ENCODE measurements at regions not wholly inside any gene's neighbourhood (a gene's known extent, or its start where the extent isn't known, plus 50 kb on each side); places are given as distances from the start of the nearest gene placed in this dataset.

GRCh38 chr20:59448851-59449444 lies 148.5 kb downstream of the EDN3 start:
- Mint-ChIP-seq H3K9me3 (no peaks in the 10 kb centered on the region), H3K27ac (no peak overlapping the region), H3K4me1 (peaks cover 6% of the 10 kb centered on the region), H3K4me3 (no peak overlapping the region), H3K27me3 (ENCODE audit: low read depth) (peaks cover 72% of the 10 kb centered on the region), H3K36me3 (no peaks in the 10 kb centered on the region)
- DNase-seq (ENCODE audit: low spot score in 2 of 2, unreplicated experiment in 2 of 2), result no peak
- TF ChIP-seq, protein P1, sequence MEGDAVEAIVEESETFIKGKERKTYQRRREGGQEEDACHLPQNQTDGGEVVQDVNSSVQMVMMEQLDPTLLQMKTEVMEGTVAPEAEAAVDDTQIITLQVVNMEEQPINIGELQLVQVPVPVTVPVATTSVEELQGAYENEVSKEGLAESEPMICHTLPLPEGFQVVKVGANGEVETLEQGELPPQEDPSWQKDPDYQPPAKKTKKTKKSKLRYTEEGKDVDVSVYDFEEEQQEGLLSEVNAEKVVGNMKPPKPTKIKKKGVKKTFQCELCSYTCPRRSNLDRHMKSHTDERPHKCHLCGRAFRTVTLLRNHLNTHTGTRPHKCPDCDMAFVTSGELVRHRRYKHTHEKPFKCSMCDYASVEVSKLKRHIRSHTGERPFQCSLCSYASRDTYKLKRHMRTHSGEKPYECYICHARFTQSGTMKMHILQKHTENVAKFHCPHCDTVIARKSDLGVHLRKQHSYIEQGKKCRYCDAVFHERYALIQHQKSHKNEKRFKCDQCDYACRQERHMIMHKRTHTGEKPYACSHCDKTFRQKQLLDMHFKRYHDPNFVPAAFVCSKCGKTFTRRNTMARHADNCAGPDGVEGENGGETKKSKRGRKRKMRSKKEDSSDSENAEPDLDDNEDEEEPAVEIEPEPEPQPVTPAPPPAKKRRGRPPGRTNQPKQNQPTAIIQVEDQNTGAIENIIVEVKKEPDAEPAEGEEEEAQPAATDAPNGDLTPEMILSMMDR (IDR thresholded peaks at IDR 0.05; ENCODE audit: unreplicated experiment), result no peak

DNA sequence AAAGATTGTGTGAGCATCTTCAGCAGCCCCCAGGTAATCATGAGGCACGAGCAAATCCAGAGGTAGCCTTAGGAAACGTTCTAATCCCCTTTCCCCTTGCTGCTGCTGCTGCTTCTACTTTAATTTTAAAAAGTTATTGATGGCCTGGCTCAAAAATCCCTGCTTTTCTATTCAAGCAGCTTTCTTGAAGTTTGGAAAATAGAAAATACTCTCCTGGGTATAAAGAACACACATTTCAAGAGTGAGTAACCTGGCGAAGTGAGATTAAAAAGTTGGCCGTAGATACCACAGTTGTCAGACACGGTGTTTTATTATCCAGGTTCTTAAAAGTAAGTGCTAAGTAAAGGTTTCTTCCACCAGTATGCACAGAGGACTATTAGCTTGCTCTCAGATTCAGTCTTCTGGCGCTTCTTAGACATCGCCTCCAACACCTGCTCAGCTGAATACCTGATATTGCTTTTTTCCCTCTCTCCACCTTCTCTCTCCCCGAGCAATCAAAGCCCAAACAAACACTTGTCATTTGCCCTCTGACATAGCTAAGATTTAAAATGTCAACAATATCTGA lies 150.7 kb downstream of the EDN3 start:
- DNase-seq (ENCODE audit: low spot score in 2 of 2, unreplicated experiment in 2 of 2), result no peak
- TF ChIP-seq, protein P1 (IDR thresholded peaks at IDR 0.05; ENCODE audit: unreplicated experiment), result no peak
- Mint-ChIP-seq H3K27ac (no peak overlapping the region), H3K36me3 (no peaks in the 10 kb centered on the region), H3K9me3 (no peaks in the 10 kb centered on the region), H3K4me1 (peaks cover 12% of the 10 kb centered on the region), H3K4me3 (no peak overlapping the region), H3K27me3 (ENCODE audit: low read depth) (peaks cover 51% of the 10 kb centered on the region)

DNA sequence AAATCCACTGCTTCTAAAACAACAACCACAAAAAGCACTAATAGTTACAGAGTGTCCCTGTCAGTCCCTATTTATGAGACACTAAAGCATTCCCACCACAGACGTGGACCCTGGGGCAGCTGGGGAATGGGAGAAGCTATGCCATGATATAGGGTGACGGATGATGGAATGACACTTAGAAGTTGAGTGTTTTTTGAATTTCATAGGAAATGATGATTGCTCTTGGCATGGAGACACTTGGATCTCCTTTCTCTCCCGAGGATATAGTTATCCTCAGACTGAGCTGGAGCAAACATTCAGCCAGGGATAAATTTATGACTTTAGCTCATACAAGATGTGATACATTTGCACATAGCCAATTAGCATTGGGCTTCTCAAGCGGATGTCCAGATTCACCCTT lies 151.2 kb downstream of the EDN3 start:
- H3K4me3 Mint-ChIP-seq, result no peak overlapping the region
- peaks cover 12% of the 10 kb centered on the region for H3K4me1 Mint-ChIP-seq
- H3K36me3 Mint-ChIP-seq, result no peaks in the 10 kb centered on the region
- H3K9me3 Mint-ChIP-seq, result no peaks in the 10 kb centered on the region
- TF ChIP-seq, protein P1 (IDR thresholded peaks at IDR 0.05; ENCODE audit: unreplicated experiment), result no peak
- H3K27me3 Mint-ChIP-seq (ENCODE audit: low read depth), result peaks cover 47% of the 10 kb centered on the region
- no peak overlapping the region for H3K27ac Mint-ChIP-seq
- DNase-seq (ENCODE audit: low spot score in 2 of 2, unreplicated experiment in 2 of 2), result no peak

DNA sequence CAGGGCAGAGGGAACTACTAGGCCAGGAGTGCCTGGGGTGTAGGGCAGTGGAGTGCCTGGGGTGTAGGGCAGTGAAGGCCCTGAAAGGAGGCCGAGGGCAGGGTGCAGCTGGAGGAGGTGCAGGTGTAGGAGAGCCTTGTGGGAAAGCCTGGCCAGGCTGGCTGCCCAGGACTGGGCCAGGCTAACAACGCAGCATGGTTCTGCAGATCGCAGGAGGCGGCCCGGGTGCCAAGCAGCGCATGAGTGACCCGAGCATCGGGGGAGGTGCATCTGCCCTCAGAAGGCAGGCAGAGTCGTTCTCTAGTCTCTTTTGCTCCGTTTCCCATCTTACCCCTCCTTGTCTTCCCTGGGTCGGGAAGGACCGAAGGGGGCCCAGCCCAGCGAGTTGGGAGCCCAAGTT lies 151.5 kb upstream of the PHACTR3 start:
- Mint-ChIP-seq H3K9me3 (no peaks in the 10 kb centered on the region), H3K4me1 (peaks cover 12% of the 10 kb centered on the region), H3K4me3 (no peak overlapping the region), H3K27me3 (ENCODE audit: low read depth) (peaks cover 48% of the 10 kb centered on the region), H3K36me3 (no peaks in the 10 kb centered on the region), H3K27ac (no peak overlapping the region)
- TF ChIP-seq, protein P1 (IDR thresholded peaks at IDR 0.05; ENCODE audit: unreplicated experiment), result no peak
- no peak for DNase-seq (ENCODE audit: low spot score in 2 of 2, unreplicated experiment in 2 of 2)

GRCh38 chr20:59453759-59454560 lies 150.4 kb upstream of the PHACTR3 start:
- H3K27ac Mint-ChIP-seq, result no peak overlapping the region
- DNase-seq (ENCODE audit: low spot score in 2 of 2, unreplicated experiment in 2 of 2), result no peak
- H3K36me3 Mint-ChIP-seq, result no peaks in the 10 kb centered on the region
- peaks cover 44% of the 10 kb centered on the region for H3K27me3 Mint-ChIP-seq (ENCODE audit: low read depth)
- no peaks in the 10 kb centered on the region for H3K9me3 Mint-ChIP-seq
- TF ChIP-seq, protein P1 (IDR thresholded peaks at IDR 0.05; ENCODE audit: unreplicated experiment), result no peak
- H3K4me3 Mint-ChIP-seq, result no peak overlapping the region
- H3K4me1 Mint-ChIP-seq, result peaks cover 12% of the 10 kb centered on the region

Measured in mesothelial cell of epicardium (in vitro differentiated cells).